NCI-H460 (cell line): ENCODE measurements at regions not wholly inside any gene's neighbourhood (a gene's known extent, or its start where the extent isn't known, plus 50 kb on each side); places are given as distances from the start of the nearest gene placed in this dataset.

Experiments used
- DNase-seq: peaks from one replicate; pipeline ENCODE4 v3.0.0-alpha.2; 2016; ENCODE audit warnings: low read depth; ENCODE audit errors: extremely low read depth

GRCh38 chr5:92402045-92402444 lies 1018.9 kb upstream of the ARRDC3 start:
- no peak for DNase-seq

GRCh38 chr5:92401492-92401891 lies 1018.4 kb upstream of the ARRDC3 start:
- no peak for DNase-seq

GRCh38 chr5:92394936-92395335 lies 1011.8 kb upstream of the ARRDC3 start:
- DNase-seq: no peak

GRCh38 chr5:92390657-92391056 lies 1007.5 kb upstream of the ARRDC3 start:
- DNase-seq: no peak

- DNase-seq: no peak
Measured at GRCh38 chr5:92380069-92380770, 997.1 kb upstream of the ARRDC3 start.

GRCh38 chr5:92378966-92379611 lies 996.0 kb upstream of the ARRDC3 start:
- no peak for DNase-seq

GRCh38 chr5:92374859-92375258 lies 991.7 kb upstream of the ARRDC3 start:
- DNase-seq: no peak

GRCh38 chr5:92372766-92373165 lies 989.6 kb upstream of the ARRDC3 start:
- DNase-seq: no peak

GRCh38 chr5:92371889-92372235 lies 988.7 kb upstream of the ARRDC3 start:
- no peak for DNase-seq

GRCh38 chr5:92371171-92371888 lies 988.2 kb upstream of the ARRDC3 start:
- DNase-seq: no peak

- no peak for DNase-seq
Measured at GRCh38 chr5:92370032-92370431, 986.9 kb upstream of the ARRDC3 start.

GRCh38 chr5:92369587-92369986 lies 986.5 kb upstream of the ARRDC3 start:
- DNase-seq: no peak

- DNase-seq: no peak
Measured at GRCh38 chr5:92364986-92365550, 982.0 kb upstream of the ARRDC3 start.

- DNase-seq: no peak
Measured at GRCh38 chr5:92353107-92354030, 970.3 kb upstream of the ARRDC3 start.

- no peak for DNase-seq
Measured at GRCh38 chr5:92337772-92338234, 954.7 kb upstream of the ARRDC3 start.

- DNase-seq: no peak
Measured at GRCh38 chr5:92332039-92332438, 948.9 kb upstream of the ARRDC3 start.

GRCh38 chr5:92330365-92330764 lies 947.2 kb upstream of the ARRDC3 start:
- DNase-seq: no peak

GRCh38 chr5:92329759-92330158 lies 946.6 kb upstream of the ARRDC3 start:
- DNase-seq: no peak

GRCh38 chr5:92328584-92329259 lies 945.6 kb upstream of the ARRDC3 start:
- no peak for DNase-seq

- no peak for DNase-seq
Measured at GRCh38 chr5:92320446-92320845, 937.3 kb upstream of the ARRDC3 start.
